Neural cell (in vitro differentiated cells): ENCODE measurements at regions not wholly inside any gene's neighbourhood (a gene's known extent, or its start where the extent isn't known, plus 50 kb on each side); places are given as distances from the start of the nearest gene placed in this dataset.

ENCODE experiments used
- H2AFZ ChIP-seq: fragments of 200-600, 300-800 bp; sonication (generic), shearing (Covaris generic); 2 replicates; pipeline ENCODE4 v1.6.0; 2014; ENCODE audit warnings: low read depth, mild to moderate bottlenecking, antibody characterized with exemption, low read length, moderate library complexity
- H3F3A ChIP-seq: fragments of 200-600 bp; shearing (Covaris generic); 2 replicates; pipeline ENCODE4 v1.6.1; 2016; ENCODE audit warnings: mild to moderate bottlenecking, moderate library complexity, mixed read lengths, antibody characterized with exemption, low read length; ENCODE audit not compliant: insufficient read depth, poor library complexity, severe bottlenecking
- H3K27ac ChIP-seq: fragments of 200-600, 300-800 bp; sonication (generic), shearing (Covaris generic); 2 replicates; pipeline ENCODE4 v1.5.1; 2014; ENCODE audit warnings: mild to moderate bottlenecking, low read length, moderate library complexity
- H3K27me3 ChIP-seq: fragments of 300-800, 200-600 bp; sonication (generic), shearing (Covaris generic); 2 replicates; pipeline ENCODE4 v1.6.0; 2014; ENCODE audit warnings: mild to moderate bottlenecking, low read depth, low read length, moderate library complexity; ENCODE audit not compliant: insufficient read depth
- H3K36me3 ChIP-seq: fragments of 300-800, 200-600 bp; sonication (generic), shearing (Covaris generic); 2 replicates; pipeline ENCODE4 v1.5.1; 2014; ENCODE audit warnings: mild to moderate bottlenecking, antibody characterized with exemption, low read length, moderate library complexity; ENCODE audit not compliant: insufficient read depth
- H3K4me2 ChIP-seq: fragments of 300-800, 200-600 bp; sonication (generic), shearing (Covaris generic); 2 replicates; pipeline ENCODE4 v1.6.0; 2014; ENCODE audit warnings: mild to moderate bottlenecking, low read length
- H3K4me3 ChIP-seq: fragments of 300-800, 200-600 bp; sonication (generic), shearing (Covaris generic); 2 replicates; pipeline ENCODE4 v1.5.1; 2014; ENCODE audit warnings: mild to moderate bottlenecking, low read length, moderate library complexity
- H3K79me2 ChIP-seq: fragments of 200-600 bp; shearing (Covaris generic); replicated peaks from 2 replicates; pipeline ENCODE4 v1.6.0; 2014; ENCODE audit warnings: mild to moderate bottlenecking, low read length, moderate library complexity; ENCODE audit not compliant: insufficient read depth
- H3K9ac ChIP-seq: fragments of 300-800, 200-600 bp; sonication (generic), shearing (Covaris generic); 2 replicates; pipeline ENCODE4 v1.6.1; 2016; ENCODE audit warnings: mild to moderate bottlenecking, low read length, mixed read lengths
- H3K9me2 ChIP-seq: fragments of 200-600 bp; shearing (Covaris generic); 2 replicates; pipeline ENCODE4 v1.6.1; 2016; ENCODE audit warnings: mild to moderate bottlenecking, low read length, mixed read lengths; ENCODE audit not compliant: insufficient read depth
- H3K9me3 ChIP-seq: fragments of 200-600, 300-800 bp; sonication (generic), shearing (Covaris generic); 2 replicates; pipeline ENCODE4 v1.6.1; 2016; ENCODE audit warnings: mild to moderate bottlenecking, mixed run types, low read length, moderate library complexity, mixed read lengths
- H4K20me1 ChIP-seq: fragments of 200-600 bp; shearing (Covaris generic); 2 replicates; pipeline ENCODE4 v1.6.1; 2016; ENCODE audit warnings: mild to moderate bottlenecking, mixed run types; ENCODE audit not compliant: insufficient read depth
- EP300 ChIP-seq: fragments of 450-650 bp; conservative IDR thresholded peaks from 2 replicates; pipeline ENCODE4 v1.6.1; 2014; ENCODE audit warnings: antibody characterized with exemption, mild to moderate bottlenecking, moderate library complexity; ENCODE audit not compliant: poor library complexity, severe bottlenecking
- EZH2 ChIP-seq: fragments of 200-600, 300-800 bp; shearing (Covaris generic), sonication (generic); IDR thresholded peaks from 2 replicates; pipeline ENCODE4 v1.6.1; 2014; ENCODE audit warnings: antibody characterized with exemption, low read length, borderline replicate concordance, mild to moderate bottlenecking; ENCODE audit not compliant: insufficient read depth, poor library complexity, severe bottlenecking
- MXI1 ChIP-seq: fragments of 450-650 bp; conservative IDR thresholded peaks from 2 replicates; pipeline ENCODE4 v1.6.1; 2014; ENCODE audit warnings: antibody characterized with exemption, mild to moderate bottlenecking; ENCODE audit not compliant: poor library complexity, severe bottlenecking
- POLR2AphosphoS5 ChIP-seq: IDR thresholded peaks from 2 replicates; pipeline ENCODE4 v1.6.1; 2012
- RAD21 ChIP-seq: fragments of 450-650 bp; conservative IDR thresholded peaks from 2 replicates; pipeline ENCODE4 v1.6.1; 2014; ENCODE audit warnings: antibody characterized with exemption, mild to moderate bottlenecking, moderate library complexity
- SMC3 ChIP-seq: fragments of 450-650 bp; conservative IDR thresholded peaks from 2 replicates; pipeline ENCODE4 v1.6.1; 2014; ENCODE audit warnings: antibody characterized with exemption, mild to moderate bottlenecking, moderate library complexity; ENCODE audit not compliant: poor library complexity
- TAF1 ChIP-seq: IDR thresholded peaks from 2 replicates; pipeline ENCODE4 v1.6.1; 2012; ENCODE audit warnings: low read depth
- TF ChIP-seq, protein P1 (sequence below): fragments of 450-650 bp; IDR thresholded peaks from 2 replicates; pipeline ENCODE4 v1.5.1; 2014; ENCODE audit warnings: antibody characterized with exemption, mild to moderate bottlenecking, moderate library complexity; ENCODE audit not compliant: poor library complexity, severe bottlenecking
- TF ChIP-seq, protein P2 (sequence below): IDR thresholded peaks from 2 replicates; pipeline ENCODE4 v1.6.1; 2012; ENCODE audit warnings: borderline replicate concordance

DNA sequence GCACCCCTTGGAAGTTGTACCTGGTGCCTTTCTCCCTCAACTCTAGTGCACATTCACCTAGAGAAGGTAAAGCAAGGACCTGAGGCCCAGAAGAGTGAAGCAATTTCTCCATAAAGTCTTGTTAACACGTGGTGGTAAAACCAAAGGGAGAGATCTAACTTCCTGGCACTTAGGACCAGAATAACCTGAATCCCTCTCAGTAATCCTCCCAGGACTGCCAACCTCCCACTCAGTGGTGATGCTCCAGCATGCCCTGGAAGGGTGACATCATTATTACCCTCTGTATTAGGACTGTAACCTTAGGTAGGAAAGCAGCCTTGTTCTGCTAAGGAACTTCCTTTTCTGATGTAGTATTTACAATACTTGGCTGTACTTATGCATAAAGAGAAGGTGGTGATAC lies 330.6 kb upstream of the MARCKS start:
- Histone ChIP-seq H3K79me2 (no peaks in the 10 kb centered on the region), H3K36me3 (no peaks in the 10 kb centered on the region), H3K9me3 (no peaks in the 10 kb centered on the region), H3F3A (no peaks in the 10 kb centered on the region), H3K27ac (no peak overlapping the region), H4K20me1 (no peaks in the 10 kb centered on the region), H3K4me3 (no peak overlapping the region), H3K9me2 (no peaks in the 10 kb centered on the region), H2AFZ (no peak overlapping the region), H3K9ac (no peak overlapping the region), H3K4me2 (no peak overlapping the region), H3K27me3 (no peaks in the 10 kb centered on the region)
- TF ChIP-seq EZH2 (no peak), MXI1 (no peak), EP300 (no peak), RAD21 (no peak), POLR2AphosphoS5 (no peak), SMC3 (no peak), TAF1 (no peak)
- TF ChIP-seq, protein P1, sequence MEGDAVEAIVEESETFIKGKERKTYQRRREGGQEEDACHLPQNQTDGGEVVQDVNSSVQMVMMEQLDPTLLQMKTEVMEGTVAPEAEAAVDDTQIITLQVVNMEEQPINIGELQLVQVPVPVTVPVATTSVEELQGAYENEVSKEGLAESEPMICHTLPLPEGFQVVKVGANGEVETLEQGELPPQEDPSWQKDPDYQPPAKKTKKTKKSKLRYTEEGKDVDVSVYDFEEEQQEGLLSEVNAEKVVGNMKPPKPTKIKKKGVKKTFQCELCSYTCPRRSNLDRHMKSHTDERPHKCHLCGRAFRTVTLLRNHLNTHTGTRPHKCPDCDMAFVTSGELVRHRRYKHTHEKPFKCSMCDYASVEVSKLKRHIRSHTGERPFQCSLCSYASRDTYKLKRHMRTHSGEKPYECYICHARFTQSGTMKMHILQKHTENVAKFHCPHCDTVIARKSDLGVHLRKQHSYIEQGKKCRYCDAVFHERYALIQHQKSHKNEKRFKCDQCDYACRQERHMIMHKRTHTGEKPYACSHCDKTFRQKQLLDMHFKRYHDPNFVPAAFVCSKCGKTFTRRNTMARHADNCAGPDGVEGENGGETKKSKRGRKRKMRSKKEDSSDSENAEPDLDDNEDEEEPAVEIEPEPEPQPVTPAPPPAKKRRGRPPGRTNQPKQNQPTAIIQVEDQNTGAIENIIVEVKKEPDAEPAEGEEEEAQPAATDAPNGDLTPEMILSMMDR = no peak
- TF ChIP-seq, protein P2, sequence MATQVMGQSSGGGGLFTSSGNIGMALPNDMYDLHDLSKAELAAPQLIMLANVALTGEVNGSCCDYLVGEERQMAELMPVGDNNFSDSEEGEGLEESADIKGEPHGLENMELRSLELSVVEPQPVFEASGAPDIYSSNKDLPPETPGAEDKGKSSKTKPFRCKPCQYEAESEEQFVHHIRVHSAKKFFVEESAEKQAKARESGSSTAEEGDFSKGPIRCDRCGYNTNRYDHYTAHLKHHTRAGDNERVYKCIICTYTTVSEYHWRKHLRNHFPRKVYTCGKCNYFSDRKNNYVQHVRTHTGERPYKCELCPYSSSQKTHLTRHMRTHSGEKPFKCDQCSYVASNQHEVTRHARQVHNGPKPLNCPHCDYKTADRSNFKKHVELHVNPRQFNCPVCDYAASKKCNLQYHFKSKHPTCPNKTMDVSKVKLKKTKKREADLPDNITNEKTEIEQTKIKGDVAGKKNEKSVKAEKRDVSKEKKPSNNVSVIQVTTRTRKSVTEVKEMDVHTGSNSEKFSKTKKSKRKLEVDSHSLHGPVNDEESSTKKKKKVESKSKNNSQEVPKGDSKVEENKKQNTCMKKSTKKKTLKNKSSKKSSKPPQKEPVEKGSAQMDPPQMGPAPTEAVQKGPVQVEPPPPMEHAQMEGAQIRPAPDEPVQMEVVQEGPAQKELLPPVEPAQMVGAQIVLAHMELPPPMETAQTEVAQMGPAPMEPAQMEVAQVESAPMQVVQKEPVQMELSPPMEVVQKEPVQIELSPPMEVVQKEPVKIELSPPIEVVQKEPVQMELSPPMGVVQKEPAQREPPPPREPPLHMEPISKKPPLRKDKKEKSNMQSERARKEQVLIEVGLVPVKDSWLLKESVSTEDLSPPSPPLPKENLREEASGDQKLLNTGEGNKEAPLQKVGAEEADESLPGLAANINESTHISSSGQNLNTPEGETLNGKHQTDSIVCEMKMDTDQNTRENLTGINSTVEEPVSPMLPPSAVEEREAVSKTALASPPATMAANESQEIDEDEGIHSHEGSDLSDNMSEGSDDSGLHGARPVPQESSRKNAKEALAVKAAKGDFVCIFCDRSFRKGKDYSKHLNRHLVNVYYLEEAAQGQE = no peak

DNA sequence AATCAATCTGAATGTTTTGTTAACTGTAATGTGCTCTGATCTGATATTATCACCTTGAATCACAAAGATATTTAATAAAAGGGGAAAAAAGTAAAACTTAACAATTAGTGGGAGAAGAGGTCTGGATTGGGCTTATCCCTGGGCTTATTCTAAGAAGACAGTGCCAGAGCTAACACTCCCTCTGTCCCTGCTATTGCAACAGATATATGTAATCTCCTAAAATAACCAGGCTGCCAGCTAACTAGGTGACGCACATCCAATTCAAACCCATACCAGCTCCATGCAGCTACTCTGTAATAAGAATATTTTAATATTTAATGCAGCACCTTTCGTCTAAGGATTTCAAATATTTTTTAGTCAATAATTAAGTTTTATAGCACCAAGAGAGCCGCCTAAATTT lies 330.1 kb upstream of the MARCKS start:
- Histone ChIP-seq H3K9me2 (no peaks in the 10 kb centered on the region), H3K36me3 (no peaks in the 10 kb centered on the region), H4K20me1 (no peaks in the 10 kb centered on the region), H3K9ac (no peak overlapping the region), H3K4me3 (no peak overlapping the region), H3K9me3 (no peaks in the 10 kb centered on the region), H3K4me2 (no peak overlapping the region), H3K27me3 (no peaks in the 10 kb centered on the region), H3F3A (no peaks in the 10 kb centered on the region), H3K27ac (no peak overlapping the region), H3K79me2 (no peaks in the 10 kb centered on the region), H2AFZ (no peak overlapping the region)
- TF ChIP-seq SMC3 = no peak
- TF ChIP-seq POLR2AphosphoS5 = no peak

DNA sequence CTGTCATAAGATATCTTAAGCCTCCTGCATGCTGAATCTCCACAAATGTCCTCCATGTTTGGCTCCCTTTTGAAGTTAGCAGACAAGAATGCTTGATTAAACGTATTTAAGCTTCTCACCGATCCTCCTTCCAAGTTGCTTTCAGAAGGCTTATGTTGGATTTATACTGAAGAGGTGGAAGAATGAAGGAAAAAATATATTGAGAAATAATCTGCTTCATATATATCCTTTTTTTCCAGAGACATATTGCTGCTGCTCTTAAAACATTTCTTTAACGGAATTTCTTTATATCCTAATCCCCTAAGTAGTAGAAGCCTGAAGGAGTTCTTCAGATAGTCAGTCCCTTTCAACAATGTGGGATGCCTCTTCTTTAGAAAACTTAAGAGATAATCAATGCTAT lies 329.0 kb upstream of the MARCKS start:
- TF ChIP-seq TAF1 (no peak), POLR2AphosphoS5 (no peak), RAD21 (no peak), EZH2 (no peak), EP300 (no peak), MXI1 (no peak), SMC3 (no peak)
- TF ChIP-seq, protein P2 = no peak
- TF ChIP-seq, protein P1 = no peak
- H3F3A ChIP-seq = no peaks in the 10 kb centered on the region
- H3K27me3 ChIP-seq = no peaks in the 10 kb centered on the region
- no peaks in the 10 kb centered on the region for H4K20me1 ChIP-seq
- no peak overlapping the region for H3K4me3 ChIP-seq
- H3K79me2 ChIP-seq = no peaks in the 10 kb centered on the region
- H3K9me2 ChIP-seq = no peaks in the 10 kb centered on the region
- no peak overlapping the region for H3K4me2 ChIP-seq
- H3K9me3 ChIP-seq = no peaks in the 10 kb centered on the region
- H3K9ac ChIP-seq = no peak overlapping the region
- H2AFZ ChIP-seq = no peak overlapping the region
- no peak overlapping the region for H3K27ac ChIP-seq
- H3K36me3 ChIP-seq = no peaks in the 10 kb centered on the region
